Fibroblast of peridontal ligament (primary cell): ENCODE measurements at regions not wholly inside any gene's neighbourhood (a gene's known extent, or its start where the extent isn't known, plus 50 kb on each side); places are given as distances from the start of the nearest gene placed in this dataset.

ENCODE experiments used
- DNase-seq: peaks from one replicate; pipeline ENCODE4 v3.0.0-alpha.2; 2010; ENCODE audit errors: extremely low read depth

GRCh38 chr14:78073028-78073427 is 97.1 kb upstream of the NRXN3 start:
- DNase-seq: no peak

DNA sequence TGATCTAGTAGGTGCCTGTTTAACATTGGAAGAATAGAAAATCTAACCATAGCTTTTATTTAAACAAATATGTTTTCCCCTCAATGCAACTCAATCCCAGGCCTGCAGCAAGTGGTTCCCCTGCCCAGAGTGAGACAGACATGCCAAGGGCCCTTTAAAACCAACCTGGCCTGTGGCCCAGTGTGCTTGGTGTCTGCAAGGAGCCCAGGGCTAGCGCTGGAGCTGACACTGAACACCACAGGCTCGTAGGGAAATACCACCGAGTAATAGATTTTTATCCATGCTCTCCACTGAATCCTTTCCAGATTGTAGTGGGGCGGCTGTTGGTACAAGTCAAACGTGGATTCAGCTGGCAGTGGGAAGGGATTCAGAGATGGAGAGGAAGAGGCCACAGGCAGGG is 95.6 kb upstream of the NRXN3 start:
- no peak for DNase-seq

DNA sequence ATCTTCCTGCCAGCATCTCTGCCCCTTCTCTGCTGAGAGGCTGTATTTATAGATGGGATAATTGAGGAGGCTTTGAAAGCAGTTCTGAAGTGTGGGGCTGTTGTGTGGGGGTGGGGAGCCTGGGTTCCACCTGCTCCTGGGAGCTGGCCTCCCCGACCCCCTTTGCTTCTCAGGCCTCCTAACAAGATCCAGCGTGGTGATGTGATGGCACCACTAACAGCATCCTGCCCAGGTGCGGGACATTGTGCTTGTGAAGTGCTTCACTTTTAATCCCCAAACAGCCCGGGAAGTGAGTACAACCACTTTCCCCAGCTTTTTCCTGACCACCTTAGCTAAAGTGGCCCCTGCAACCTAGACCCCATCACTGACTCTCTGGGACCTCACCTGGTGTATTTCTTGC is 95.1 kb upstream of the NRXN3 start:
- DNase-seq: no peak

GRCh38 chr14:78075555-78076277 is 94.5 kb upstream of the NRXN3 start:
- no peak for DNase-seq

DNA sequence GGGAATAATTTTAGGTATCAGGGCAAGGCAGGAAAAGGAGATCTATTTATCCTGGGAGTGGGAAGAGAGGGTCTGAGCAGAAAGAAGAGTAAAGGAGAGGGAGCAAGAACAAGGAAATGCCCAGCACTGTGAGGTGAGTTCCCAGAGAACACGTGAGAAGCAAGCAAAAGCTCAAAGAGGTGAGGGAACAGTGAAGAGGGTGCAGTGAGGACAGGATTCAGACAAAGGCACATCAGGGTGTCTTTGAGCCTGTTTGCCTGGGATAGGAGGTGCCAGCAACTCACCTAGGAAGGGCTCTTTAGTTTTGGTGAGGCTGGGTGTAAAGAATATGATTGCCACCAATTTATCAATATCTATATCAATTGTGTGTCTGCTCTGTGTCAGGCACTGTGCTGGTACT is 88.9 kb upstream of the NRXN3 start:
- DNase-seq: no peak

DNA sequence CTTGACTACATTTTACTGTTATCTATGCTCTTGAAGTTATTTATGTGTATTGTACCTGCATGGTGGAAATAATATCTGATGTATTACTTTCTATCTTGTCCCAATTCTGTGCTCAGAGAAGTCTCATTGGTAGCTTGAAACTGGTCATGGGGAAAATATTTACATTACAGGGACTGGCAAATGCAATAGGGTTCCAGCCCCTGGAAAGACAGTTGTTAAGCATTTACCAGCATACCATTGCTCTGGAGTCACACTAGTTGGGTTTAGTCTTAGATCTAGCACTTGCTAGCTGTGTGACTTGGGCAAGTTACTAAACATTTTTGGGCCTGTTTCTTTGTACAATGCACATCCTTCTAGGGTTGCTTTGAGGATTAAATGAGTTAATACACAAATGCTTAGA is 86.3 kb upstream of the NRXN3 start:
- peak; percentile 0 for DNase-seq

DNA sequence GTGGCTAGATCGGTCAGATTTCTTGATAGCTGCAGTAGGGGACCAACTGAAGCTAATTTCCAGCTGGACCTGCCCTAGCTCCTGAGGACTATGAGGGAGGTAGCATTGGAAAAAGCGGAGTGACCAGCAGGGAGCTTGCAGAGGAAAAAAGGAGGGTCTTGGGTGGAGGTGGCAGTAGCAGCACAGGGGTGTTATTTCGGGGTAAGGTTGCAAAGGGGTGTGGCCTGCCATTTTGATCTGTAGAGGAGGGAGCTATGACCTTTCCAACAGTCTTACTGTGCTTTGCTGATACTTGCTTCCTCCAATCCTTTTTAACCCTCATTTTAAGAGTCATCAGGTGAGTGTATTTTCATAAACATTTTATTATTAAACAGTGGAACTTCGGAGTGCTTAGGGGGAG is 83.8 kb upstream of the NRXN3 start:
- no peak for DNase-seq

GRCh38 chr14:78088916-78089315 is 81.3 kb upstream of the NRXN3 start:
- DNase-seq: no peak

DNA sequence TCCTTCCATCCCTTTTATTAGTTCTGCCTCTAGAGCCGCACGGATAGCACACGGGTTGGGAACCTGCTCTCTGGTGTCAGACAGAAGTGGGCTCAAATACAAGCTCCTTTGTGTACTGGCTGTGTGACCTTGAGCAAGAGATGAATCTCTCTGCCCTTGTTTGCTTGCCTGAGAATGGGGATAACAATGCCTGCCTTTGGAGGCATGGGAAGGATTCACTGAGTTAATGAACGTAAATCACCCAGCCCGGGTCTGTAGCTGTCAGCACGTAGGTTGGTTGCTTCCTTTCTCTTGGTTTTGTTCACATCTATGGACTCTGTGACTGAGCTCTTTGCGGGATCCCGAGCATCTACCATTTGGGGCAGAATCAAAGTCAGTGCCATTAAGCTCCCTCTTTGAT is 79.3 kb upstream of the NRXN3 start:
- DNase-seq: no peak

DNA sequence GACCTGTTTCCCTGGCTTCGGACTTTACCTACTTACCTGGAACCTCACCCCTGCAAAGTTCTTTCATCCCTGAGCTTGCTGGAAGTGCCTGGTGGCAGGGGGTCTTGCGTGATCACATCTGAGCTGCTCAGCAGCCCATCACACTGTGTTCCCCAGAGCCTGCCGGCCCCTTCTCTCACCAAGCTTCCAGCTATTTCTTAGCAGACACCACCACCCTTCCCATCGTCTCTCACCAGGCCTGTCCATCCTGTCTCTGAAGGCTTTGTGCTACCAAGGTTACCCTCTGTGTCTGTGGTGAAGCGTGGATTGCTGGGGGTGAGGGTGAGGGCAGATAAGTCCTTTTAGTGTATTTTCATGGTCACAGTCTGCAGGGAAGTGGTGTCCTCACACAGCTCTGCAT is 78.8 kb upstream of the NRXN3 start:
- no peak for DNase-seq

DNA sequence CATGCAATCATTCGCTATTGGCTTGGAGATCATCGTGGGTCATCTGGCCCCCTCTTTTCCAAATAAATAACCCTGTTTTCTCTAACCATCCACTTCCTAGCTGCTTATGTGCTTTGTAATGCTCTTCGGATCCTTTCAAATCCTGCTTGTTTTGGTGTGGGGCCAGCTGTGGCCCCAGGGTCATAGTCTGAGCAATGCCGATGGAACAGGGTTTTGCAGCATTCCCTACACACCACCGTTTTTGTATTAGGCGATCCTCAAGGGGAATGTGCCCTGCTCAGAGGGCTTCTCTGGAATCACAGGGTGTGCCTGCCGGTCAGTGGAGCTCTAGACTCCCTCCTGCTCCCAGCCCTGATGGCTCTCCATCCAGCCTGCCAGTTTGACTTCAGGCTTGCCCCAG is 78.1 kb upstream of the NRXN3 start:
- DNase-seq: no peak

DNA sequence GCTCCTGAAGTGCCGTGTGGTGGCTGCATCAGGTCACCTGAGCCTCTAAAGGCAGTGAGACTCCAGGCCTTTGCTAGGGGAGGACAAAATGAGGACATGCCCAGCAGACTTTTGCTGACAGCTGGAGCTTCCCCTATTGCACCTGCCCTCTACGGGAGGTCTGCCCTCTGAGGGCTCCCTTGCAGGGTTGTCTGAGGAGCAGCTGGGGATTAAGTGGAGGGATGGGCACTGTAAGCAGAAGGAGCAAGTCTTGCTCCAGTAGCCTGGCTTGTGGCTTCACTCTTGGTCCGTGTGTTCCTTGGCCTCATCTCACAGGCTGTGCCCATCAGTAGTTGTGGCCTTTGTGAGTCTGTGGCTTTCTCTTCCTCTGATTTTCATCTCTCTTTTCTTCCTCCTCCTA is 66.9 kb upstream of the NRXN3 start:
- no peak for DNase-seq

- no peak for DNase-seq
Measured at GRCh38 chr14:78104160-78104559, 66.0 kb upstream of the NRXN3 start.

- DNase-seq: no peak
Measured at GRCh38 chr14:78104655-78105054, 65.5 kb upstream of the NRXN3 start.

GRCh38 chr14:78106381-78106780 is 63.8 kb upstream of the NRXN3 start:
- DNase-seq: no peak

DNA sequence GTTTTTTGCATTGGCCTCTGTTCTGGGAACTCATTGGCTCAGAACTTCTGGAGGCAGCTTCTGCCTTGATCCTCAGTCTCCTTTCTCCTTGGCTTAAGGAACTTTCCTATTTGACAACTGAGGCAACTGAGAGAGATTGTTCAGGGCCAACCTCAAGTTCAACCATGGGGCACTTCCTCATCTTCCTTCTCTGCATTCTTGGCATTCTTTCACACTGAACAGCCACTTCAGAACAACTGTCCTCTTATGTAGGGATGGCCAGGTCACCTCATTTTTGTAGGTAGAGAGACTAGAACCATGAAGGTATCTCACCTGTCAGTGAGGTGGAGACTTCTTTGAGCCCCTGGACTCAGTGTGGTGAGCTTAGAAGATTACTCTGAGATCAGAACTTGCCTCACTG is 63.0 kb upstream of the NRXN3 start:
- no peak for DNase-seq

DNA sequence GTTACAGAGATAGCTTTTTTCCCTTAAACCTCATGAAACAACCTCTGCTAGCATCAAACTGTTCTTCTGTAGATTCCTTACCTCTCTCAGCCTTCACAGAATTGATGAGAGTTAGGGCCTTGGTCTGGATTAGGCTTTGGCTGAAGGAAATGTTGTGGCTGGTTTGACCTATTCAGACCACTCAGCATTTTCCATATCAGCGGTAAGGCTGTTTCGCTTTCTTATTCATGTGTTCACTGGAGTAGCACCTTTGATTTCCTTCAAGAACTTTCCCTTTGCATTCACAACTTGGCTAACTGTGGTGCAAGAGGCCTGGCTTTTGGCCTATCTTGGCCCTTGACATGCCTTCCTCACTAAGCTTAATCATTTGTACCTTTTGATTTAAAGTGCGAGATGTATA is 50.7 kb upstream of the NRXN3 start:
- DNase-seq: no peak
